HEK293 (cell line): ENCODE measurements at regions not wholly inside any gene's neighbourhood (a gene's known extent, or its start where the extent isn't known, plus 50 kb on each side); places are given as distances from the start of the nearest gene placed in this dataset.

Experiments used
- CTCF ChIP-seq: fragments of 450-650 bp; formaldehyde crosslinking; IDR thresholded peaks from 2 replicates; pipeline ENCODE4 v1.5.1; 2016; ENCODE audit warnings: missing biosample characterization, missing genetic modification characterization
- KLF10 ChIP-seq: fragments of 450-650 bp; IDR thresholded peaks from 2 replicates; pipeline ENCODE4 v1.5.1; 2018; ENCODE audit warnings: missing biosample characterization, mild to moderate bottlenecking, missing genetic modification characterization
- MYNN ChIP-seq: fragments of 450-650 bp; formaldehyde crosslinking; IDR thresholded peaks from 2 replicates; pipeline ENCODE4 v1.5.1; 2016; ENCODE audit warnings: missing biosample characterization, missing genetic modification characterization, borderline replicate concordance
- SETDB1 ChIP-seq: IDR thresholded peaks from one replicate; pipeline ENCODE4 v1.6.1; 2017; ENCODE audit warnings: mild to moderate bottlenecking, low read length, moderate library complexity, mixed read lengths; ENCODE audit not compliant: insufficient read length
- ZBTB21 ChIP-seq: fragments of 450-650 bp; formaldehyde crosslinking; IDR thresholded peaks from 2 replicates; pipeline ENCODE4 v1.5.1; 2017; ENCODE audit warnings: missing biosample characterization, missing genetic modification characterization
- ZNF16 ChIP-seq: fragments of 450-650 bp; formaldehyde crosslinking; IDR thresholded peaks from 2 replicates; pipeline ENCODE4 v1.5.1; 2016; ENCODE audit warnings: low read depth, missing biosample characterization, missing genetic modification characterization
- ZNF274 ChIP-seq, 2 experiments: fragments of 200-500 bp in 1 of 2; fragments of 450-650 bp in 1 of 2; sonication (Bioruptor generic) in 1 of 2; formaldehyde crosslinking in 1 of 2; IDR thresholded peaks; 2 replicates each; pipeline versions ENCODE4 v1.5.1 to v1.6.1; 2014 to 2016; ENCODE audit warnings: borderline replicate concordance in 1 of 2, inconsistent platforms in 1 of 2, low read length in 1 of 2, missing biosample characterization in 1 of 2, missing genetic modification characterization in 1 of 2
- ZNF341 ChIP-seq: fragments of 450-650 bp; formaldehyde crosslinking; IDR thresholded peaks from 2 replicates; pipeline ENCODE4; 2016; ENCODE audit warnings: low read depth, missing biosample characterization, missing genetic modification characterization
- ZNF366 ChIP-seq: fragments of 450-650 bp; formaldehyde crosslinking; conservative IDR thresholded peaks from 2 replicates; pipeline ENCODE4 v1.5.1; 2016; ENCODE audit warnings: missing biosample characterization, missing genetic modification characterization
- ZNF530 ChIP-seq: fragments of 450-650 bp; formaldehyde crosslinking; IDR thresholded peaks from 2 replicates; pipeline ENCODE4 v1.5.1; 2016; ENCODE audit warnings: low read depth, missing biosample characterization, missing genetic modification characterization
- ZNF560 ChIP-seq: fragments of 450-650 bp; formaldehyde crosslinking; IDR thresholded peaks from 2 replicates; pipeline ENCODE4 v1.5.1; 2017; ENCODE audit warnings: missing biosample characterization, missing genetic modification characterization, borderline replicate concordance
- ZNF747 ChIP-seq: fragments of 450-650 bp; formaldehyde crosslinking; IDR thresholded peaks from 2 replicates; pipeline ENCODE4 v1.5.1; 2016; ENCODE audit warnings: missing biosample characterization, missing genetic modification characterization
- ZNF791 ChIP-seq: fragments of 450-650 bp; formaldehyde crosslinking; IDR thresholded peaks from 2 replicates; pipeline ENCODE4 v1.5.1; 2016; ENCODE audit warnings: missing biosample characterization, missing genetic modification characterization
- TF ChIP-seq, protein P1 (sequence below): fragments of 450-650 bp; formaldehyde crosslinking; IDR thresholded peaks from 2 replicates; pipeline ENCODE4 v1.5.1; 2016; ENCODE audit warnings: missing biosample characterization, missing genetic modification characterization

GRCh38 chr16:63744077-63744874, 1377.6 kb downstream of the CDH11 start:
- TF ChIP-seq ZNF366 (tag by site-specific recombination): no peak
- no peak for TF ChIP-seq MYNN
- TF ChIP-seq ZNF530 (tag by site-specific recombination): no peak
- no peak for TF ChIP-seq ZNF791 (tag by site-specific recombination)
- TF ChIP-seq, protein P1, sequence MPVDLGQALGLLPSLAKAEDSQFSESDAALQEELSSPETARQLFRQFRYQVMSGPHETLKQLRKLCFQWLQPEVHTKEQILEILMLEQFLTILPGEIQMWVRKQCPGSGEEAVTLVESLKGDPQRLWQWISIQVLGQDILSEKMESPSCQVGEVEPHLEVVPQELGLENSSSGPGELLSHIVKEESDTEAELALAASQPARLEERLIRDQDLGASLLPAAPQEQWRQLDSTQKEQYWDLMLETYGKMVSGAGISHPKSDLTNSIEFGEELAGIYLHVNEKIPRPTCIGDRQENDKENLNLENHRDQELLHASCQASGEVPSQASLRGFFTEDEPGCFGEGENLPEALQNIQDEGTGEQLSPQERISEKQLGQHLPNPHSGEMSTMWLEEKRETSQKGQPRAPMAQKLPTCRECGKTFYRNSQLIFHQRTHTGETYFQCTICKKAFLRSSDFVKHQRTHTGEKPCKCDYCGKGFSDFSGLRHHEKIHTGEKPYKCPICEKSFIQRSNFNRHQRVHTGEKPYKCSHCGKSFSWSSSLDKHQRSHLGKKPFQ (tag by site-specific recombination): no peak
- TF ChIP-seq CTCF (tag by site-specific recombination): no peak
- TF ChIP-seq ZNF341: no peak
- TF ChIP-seq ZNF16: no peak
- TF ChIP-seq SETDB1: no peak
- TF ChIP-seq ZBTB21: no peak
- TF ChIP-seq ZNF274 (IDR thresholded peaks at IDR 0.05; ENCODE audit: low read length): no peak
- no peak for TF ChIP-seq ZNF274 (tag by site-specific recombination; IDR thresholded peaks at IDR 0.05; ENCODE audit: borderline replicate concordance)
- TF ChIP-seq ZNF747: no peak
- TF ChIP-seq ZNF560 (tag by site-specific recombination): no peak
- no peak for TF ChIP-seq KLF10 (tag by site-specific recombination)
